GM23338 (cell line): ENCODE measurements at regions not wholly inside any gene's neighbourhood (a gene's known extent, or its start where the extent isn't known, plus 50 kb on each side); places are given as distances from the start of the nearest gene placed in this dataset.

Source experiments
- ATAC-seq: fragments of 200-7000 bp; cut with Tn5 transposase; 3 replicates; pipeline ENCODE4 v1.9.1; 2020
- DNase-seq: peaks from one replicate; pipeline ENCODE4 v3.0.0-alpha.2; 2015; ENCODE audit warnings: low spot score
- H2AFZ ChIP-seq: fragments of 200-600 bp; sonication (generic); 2 replicates; pipeline ENCODE4 v1.8.0; 2016; ENCODE audit warnings: antibody characterized with exemption, mild to moderate bottlenecking, moderate library complexity
- H3F3A ChIP-seq: fragments of 200-600 bp; sonication (generic); replicated peaks from 2 replicates; pipeline ENCODE4 v1.8.0; 2017; ENCODE audit warnings: antibody characterized with exemption, mixed run types, low read depth
- H3K27ac ChIP-seq: fragments of 200-600 bp; sonication (generic); 2 replicates; pipeline ENCODE4 v1.6.1; 2016; ENCODE audit warnings: low read depth
- H3K27me3 ChIP-seq: fragments of 200-600 bp; sonication (generic); 2 replicates; pipeline ENCODE4 v1.8.0; 2016; ENCODE audit warnings: mild to moderate bottlenecking, mixed run types, moderate library complexity; ENCODE audit not compliant: insufficient read depth
- H3K36me3 ChIP-seq: fragments of 200-600 bp; sonication (generic); 2 replicates; pipeline ENCODE4 v1.8.0; 2016; ENCODE audit warnings: mild to moderate bottlenecking; ENCODE audit not compliant: insufficient read depth
- H3K4me1 ChIP-seq: fragments of 200-600 bp; sonication (generic); 2 replicates; pipeline ENCODE4 v1.8.0; 2016; ENCODE audit warnings: mild to moderate bottlenecking, moderate library complexity; ENCODE audit not compliant: insufficient read depth
- H3K4me2 ChIP-seq: fragments of 200-600 bp; sonication (generic); 2 replicates; pipeline ENCODE4 v1.7.1; 2017; ENCODE audit warnings: mixed run types
- H3K4me3 ChIP-seq: fragments of 200-600 bp; sonication (generic); 2 replicates; pipeline ENCODE4 v1.6.1; 2016; ENCODE audit warnings: mixed run types
- H3K79me2 ChIP-seq: fragments of 200-600 bp; sonication (generic); replicated peaks from 2 replicates; pipeline ENCODE4 v1.8.0; 2017; ENCODE audit warnings: mild to moderate bottlenecking; ENCODE audit not compliant: insufficient read depth
- H3K9me2 ChIP-seq: fragments of 200-600 bp; sonication (generic); 2 replicates; pipeline ENCODE4 v1.8.0; 2017; ENCODE audit not compliant: insufficient read depth
- H4K20me1 ChIP-seq: fragments of 200-600 bp; sonication (generic); replicated peaks from 2 replicates; pipeline ENCODE4 v1.8.0; 2017; ENCODE audit warnings: mild to moderate bottlenecking; ENCODE audit not compliant: insufficient read depth
- H3K27ac Mint-ChIP-seq: 2 replicates; pipeline ENCODE4 v1.8.0; 2020; ENCODE audit warnings: inconsistent platforms, mild to moderate bottlenecking, moderate library complexity, mixed read lengths
- H3K27me3 Mint-ChIP-seq: 3 replicates; pipeline ENCODE4 v1.8.0; 2022; ENCODE audit warnings: low read depth, mild to moderate bottlenecking, moderate library complexity, mixed read lengths, inconsistent platforms; ENCODE audit not compliant: insufficient read depth, poor library complexity
- H3K36me3 Mint-ChIP-seq: 3 replicates; pipeline ENCODE4 v1.8.0; 2021; ENCODE audit warnings: low read depth, mild to moderate bottlenecking, inconsistent platforms, moderate library complexity, mixed read lengths
- H3K4me1 Mint-ChIP-seq: 3 replicates; pipeline ENCODE4 v1.8.0; 2020; ENCODE audit warnings: mild to moderate bottlenecking, inconsistent platforms, mixed read lengths
- H3K4me3 Mint-ChIP-seq: 3 replicates; pipeline ENCODE4 v1.8.0; 2021; ENCODE audit warnings: moderate library complexity, mild to moderate bottlenecking, inconsistent platforms, mixed read lengths
- H3K9me3 Mint-ChIP-seq: 3 replicates; pipeline ENCODE4 v1.8.0; 2020; ENCODE audit warnings: moderate library complexity, mild to moderate bottlenecking, inconsistent platforms, mixed read lengths
- CREB1 ChIP-seq: fragments of 250-450 bp; sonication (Bioruptor Pico); IDR thresholded peaks from 2 replicates; pipeline ENCODE4 v1.5.0; 2020; ENCODE audit warnings: low read depth, mild to moderate bottlenecking, moderate library complexity
- EZH2phosphoT487 ChIP-seq: fragments of 200-600 bp; sonication (generic); IDR thresholded peaks from one replicate; pipeline ENCODE4 v1.8.1; 2018; ENCODE audit warnings: antibody characterized with exemption; ENCODE audit not compliant: unreplicated experiment
- NANOG ChIP-seq: IDR thresholded peaks from 2 replicates; pipeline ENCODE4 v1.6.1; 2016; ENCODE audit warnings: antibody characterized with exemption, borderline replicate concordance
- POLR2AphosphoS5 ChIP-seq: IDR thresholded peaks from 2 replicates; pipeline ENCODE4 v1.6.1; 2016; ENCODE audit warnings: antibody characterized with exemption, low read depth
- ZNF114 ChIP-seq: fragments of 250-450 bp; sonication (Bioruptor Pico); IDR thresholded peaks from 2 replicates; pipeline ENCODE4 v1.5.0; 2020; ENCODE audit warnings: mild to moderate bottlenecking, moderate library complexity
- ZNF331 ChIP-seq: fragments of 250-450 bp; sonication (Bioruptor Pico); IDR thresholded peaks from 2 replicates; pipeline ENCODE4 v1.5.0; 2020; ENCODE audit warnings: low read depth, mild to moderate bottlenecking, moderate library complexity
- TF ChIP-seq, protein P1 (sequence below): fragments of 250-450 bp; sonication (Bioruptor Pico); IDR thresholded peaks from 2 replicates; pipeline ENCODE4 v1.5.0; 2020; ENCODE audit warnings: mild to moderate bottlenecking, moderate library complexity
- TF ChIP-seq, protein P2 (sequence below): IDR thresholded peaks from 2 replicates; pipeline ENCODE4 v1.6.1; 2016; ENCODE audit warnings: antibody characterized with exemption

DNA sequence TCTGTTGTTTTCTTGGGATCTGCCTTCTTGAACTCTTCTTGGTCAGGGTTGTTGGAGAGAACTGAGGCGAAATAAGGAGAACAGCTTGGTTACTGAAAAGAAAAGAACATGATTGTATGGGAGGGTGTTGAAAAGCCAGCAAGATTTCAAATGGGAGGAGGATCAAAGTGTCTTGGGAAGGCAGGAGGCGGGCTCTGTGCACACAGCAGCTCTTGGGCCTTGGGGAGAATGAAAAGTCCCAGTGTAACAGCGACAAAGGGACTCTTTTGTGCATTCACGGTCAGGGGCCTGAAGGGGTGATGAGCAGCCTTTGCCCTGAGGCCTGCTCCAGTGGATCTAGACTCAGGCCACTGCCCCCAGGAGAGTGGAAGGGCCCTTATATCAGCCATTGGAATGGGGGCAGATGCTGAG lies 135.4 kb downstream of the ADAMTS15 start (continued):
- TF ChIP-seq, protein P1, sequence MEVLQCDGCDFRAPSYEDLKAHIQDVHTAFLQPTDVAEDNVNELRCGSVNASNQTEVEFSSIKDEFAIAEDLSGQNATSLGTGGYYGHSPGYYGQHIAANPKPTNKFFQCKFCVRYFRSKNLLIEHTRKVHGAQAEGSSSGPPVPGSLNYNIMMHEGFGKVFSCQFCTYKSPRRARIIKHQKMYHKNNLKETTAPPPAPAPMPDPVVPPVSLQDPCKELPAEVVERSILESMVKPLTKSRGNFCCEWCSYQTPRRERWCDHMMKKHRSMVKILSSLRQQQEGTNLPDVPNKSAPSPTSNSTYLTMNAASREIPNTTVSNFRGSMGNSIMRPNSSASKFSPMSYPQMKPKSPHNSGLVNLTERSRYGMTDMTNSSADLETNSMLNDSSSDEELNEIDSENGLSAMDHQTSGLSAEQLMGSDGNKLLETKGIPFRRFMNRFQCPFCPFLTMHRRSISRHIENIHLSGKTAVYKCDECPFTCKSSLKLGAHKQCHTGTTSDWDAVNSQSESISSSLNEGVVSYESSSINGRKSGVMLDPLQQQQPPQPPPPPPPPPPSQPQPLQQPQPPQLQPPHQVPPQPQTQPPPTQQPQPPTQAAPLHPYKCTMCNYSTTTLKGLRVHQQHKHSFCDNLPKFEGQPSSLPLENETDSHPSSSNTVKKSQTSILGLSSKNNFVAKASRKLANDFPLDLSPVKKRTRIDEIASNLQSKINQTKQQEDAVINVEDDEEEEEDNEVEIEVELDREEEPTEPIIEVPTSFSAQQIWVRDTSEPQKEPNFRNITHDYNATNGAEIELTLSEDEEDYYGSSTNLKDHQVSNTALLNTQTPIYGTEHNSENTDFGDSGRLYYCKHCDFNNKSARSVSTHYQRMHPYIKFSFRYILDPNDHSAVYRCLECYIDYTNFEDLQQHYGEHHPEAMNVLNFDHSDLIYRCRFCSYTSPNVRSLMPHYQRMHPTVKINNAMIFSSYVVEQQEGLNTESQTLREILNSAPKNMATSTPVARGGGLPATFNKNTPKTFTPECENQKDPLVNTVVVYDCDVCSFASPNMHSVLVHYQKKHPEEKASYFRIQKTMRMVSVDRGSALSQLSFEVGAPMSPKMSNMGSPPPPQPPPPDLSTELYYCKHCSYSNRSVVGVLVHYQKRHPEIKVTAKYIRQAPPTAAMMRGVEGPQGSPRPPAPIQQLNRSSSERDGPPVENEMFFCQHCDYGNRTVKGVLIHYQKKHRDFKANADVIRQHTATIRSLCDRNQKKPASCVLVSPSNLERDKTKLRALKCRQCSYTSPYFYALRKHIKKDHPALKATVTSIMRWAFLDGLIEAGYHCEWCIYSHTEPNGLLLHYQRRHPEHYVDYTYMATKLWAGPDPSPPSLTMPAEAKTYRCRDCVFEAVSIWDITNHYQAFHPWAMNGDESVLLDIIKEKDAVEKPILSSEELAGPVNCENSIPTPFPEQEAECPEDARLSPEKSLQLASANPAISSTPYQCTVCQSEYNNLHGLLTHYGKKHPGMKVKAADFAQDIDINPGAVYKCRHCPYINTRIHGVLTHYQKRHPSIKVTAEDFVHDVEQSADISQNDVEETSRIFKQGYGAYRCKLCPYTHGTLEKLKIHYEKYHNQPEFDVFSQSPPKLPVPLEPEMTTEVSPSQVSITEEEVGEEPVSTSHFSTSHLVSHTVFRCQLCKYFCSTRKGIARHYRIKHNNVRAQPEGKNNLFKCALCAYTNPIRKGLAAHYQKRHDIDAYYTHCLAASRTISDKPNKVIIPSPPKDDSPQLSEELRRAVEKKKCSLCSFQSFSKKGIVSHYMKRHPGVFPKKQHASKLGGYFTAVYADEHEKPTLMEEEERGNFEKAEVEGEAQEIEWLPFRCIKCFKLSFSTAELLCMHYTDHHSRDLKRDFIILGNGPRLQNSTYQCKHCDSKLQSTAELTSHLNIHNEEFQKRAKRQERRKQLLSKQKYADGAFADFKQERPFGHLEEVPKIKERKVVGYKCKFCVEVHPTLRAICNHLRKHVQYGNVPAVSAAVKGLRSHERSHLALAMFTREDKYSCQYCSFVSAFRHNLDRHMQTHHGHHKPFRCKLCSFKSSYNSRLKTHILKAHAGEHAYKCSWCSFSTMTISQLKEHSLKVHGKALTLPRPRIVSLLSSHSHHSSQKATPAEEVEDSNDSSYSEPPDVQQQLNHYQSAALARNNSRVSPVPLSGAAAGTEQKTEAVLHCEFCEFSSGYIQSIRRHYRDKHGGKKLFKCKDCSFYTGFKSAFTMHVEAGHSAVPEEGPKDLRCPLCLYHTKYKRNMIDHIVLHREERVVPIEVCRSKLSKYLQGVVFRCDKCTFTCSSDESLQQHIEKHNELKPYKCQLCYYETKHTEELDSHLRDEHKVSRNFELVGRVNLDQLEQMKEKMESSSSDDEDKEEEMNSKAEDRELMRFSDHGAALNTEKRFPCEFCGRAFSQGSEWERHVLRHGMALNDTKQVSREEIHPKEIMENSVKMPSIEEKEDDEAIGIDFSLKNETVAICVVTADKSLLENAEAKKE (CRISPR knock-in tag): no peak
- TF ChIP-seq ZNF331 (CRISPR knock-in tag): no peak

DNA sequence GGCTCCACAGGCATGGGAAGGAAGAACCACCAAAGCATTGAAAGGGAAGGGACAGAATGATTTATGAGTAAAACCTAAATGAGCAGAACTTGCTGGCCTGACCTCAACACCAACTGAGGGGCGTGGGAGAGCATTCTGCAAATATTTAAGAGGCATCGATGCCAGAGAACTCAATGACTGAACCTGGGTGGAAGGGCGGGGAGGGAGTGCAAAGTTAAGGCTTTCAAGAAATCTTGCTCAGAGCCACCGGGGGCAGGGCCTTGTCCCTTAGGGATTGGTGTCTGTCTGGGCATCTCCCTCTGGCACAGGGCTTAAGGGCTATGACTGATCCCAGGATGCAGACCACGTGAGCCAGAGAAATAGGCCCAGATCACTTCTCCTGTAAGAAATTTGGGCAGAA lies 137.1 kb downstream of the ADAMTS15 start:
- H3K36me3 ChIP-seq: no peaks in the 10 kb centered on the region
- ATAC-seq (no peak; the same call in 2 of the 3 replicates), DNase-seq (peak; percentile 14)
- H3K79me2 ChIP-seq: no peaks in the 10 kb centered on the region
- TF ChIP-seq CREB1 (CRISPR knock-in tag): no peak
- TF ChIP-seq NANOG: no peak
- no peak for TF ChIP-seq EZH2phosphoT487
- TF ChIP-seq ZNF331 (CRISPR knock-in tag): no peak
- no peak for TF ChIP-seq ZNF114 (CRISPR knock-in tag)
- TF ChIP-seq POLR2AphosphoS5: no peak
- TF ChIP-seq, protein P2, sequence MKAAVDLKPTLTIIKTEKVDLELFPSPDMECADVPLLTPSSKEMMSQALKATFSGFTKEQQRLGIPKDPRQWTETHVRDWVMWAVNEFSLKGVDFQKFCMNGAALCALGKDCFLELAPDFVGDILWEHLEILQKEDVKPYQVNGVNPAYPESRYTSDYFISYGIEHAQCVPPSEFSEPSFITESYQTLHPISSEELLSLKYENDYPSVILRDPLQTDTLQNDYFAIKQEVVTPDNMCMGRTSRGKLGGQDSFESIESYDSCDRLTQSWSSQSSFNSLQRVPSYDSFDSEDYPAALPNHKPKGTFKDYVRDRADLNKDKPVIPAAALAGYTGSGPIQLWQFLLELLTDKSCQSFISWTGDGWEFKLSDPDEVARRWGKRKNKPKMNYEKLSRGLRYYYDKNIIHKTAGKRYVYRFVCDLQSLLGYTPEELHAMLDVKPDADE: no peak
- Mint-ChIP-seq H3K4me1 (peaks cover 23% of the 10 kb centered on the region), H3K9me3 (no peaks in the 10 kb centered on the region), H3K4me3 (no peak overlapping the region), H3K27me3 (peaks cover 4% of the 10 kb centered on the region), H3K36me3 (no peaks in the 10 kb centered on the region), H3K27ac (no peak overlapping the region)
- no peak overlapping the region for H3K4me2 ChIP-seq
- peaks cover 22% of the 10 kb centered on the region; the same call in 1 of the 2 replicates for H3K9me2 ChIP-seq
- no peaks in the 10 kb centered on the region for H3F3A ChIP-seq
- H3K27ac ChIP-seq: no peak overlapping the region
- H2AFZ ChIP-seq: peak overlapping the region; percentile 52; the same call in 1 of the 2 replicates
- no peaks in the 10 kb centered on the region for H3K27me3 ChIP-seq
- H3K4me3 ChIP-seq: no peak overlapping the region
- H4K20me1 ChIP-seq: no peaks in the 10 kb centered on the region
- peaks cover 8% of the 10 kb centered on the region for H3K4me1 ChIP-seq
